ENCODE measurements at regions not wholly inside any gene's neighbourhood (a gene's known extent, or its start where the extent isn't known, plus 50 kb on each side); places are given as distances from the start of the nearest gene placed in this dataset.
A peak's percentile ranks its signal among the peaks of the same experiment; 100 is the strongest.

- WGBS, 2 donors = 76 to 82% methylated on average over 10 of the region's 10 CpGs
- H3K27ac ChIP-seq = no peak overlapping the region
- peak in 1 of 2 donors; percentile 13 for DNase-seq (ENCODE audit: low spot score in 2 of 2)
- H3K9me3 ChIP-seq = no peaks in the 10 kb centered on the region
- no peaks in the 10 kb centered on the region for H3K4me1 ChIP-seq
- no peaks in the 10 kb centered on the region for H3K27me3 ChIP-seq
- no peak overlapping the region for H3K4me3 ChIP-seq
- TF ChIP-seq POLR2A (IDR thresholded peaks at IDR 0.05) (no peak), EP300 (IDR thresholded peaks at IDR 0.05) (no peak)
- TF ChIP-seq, protein P1, sequence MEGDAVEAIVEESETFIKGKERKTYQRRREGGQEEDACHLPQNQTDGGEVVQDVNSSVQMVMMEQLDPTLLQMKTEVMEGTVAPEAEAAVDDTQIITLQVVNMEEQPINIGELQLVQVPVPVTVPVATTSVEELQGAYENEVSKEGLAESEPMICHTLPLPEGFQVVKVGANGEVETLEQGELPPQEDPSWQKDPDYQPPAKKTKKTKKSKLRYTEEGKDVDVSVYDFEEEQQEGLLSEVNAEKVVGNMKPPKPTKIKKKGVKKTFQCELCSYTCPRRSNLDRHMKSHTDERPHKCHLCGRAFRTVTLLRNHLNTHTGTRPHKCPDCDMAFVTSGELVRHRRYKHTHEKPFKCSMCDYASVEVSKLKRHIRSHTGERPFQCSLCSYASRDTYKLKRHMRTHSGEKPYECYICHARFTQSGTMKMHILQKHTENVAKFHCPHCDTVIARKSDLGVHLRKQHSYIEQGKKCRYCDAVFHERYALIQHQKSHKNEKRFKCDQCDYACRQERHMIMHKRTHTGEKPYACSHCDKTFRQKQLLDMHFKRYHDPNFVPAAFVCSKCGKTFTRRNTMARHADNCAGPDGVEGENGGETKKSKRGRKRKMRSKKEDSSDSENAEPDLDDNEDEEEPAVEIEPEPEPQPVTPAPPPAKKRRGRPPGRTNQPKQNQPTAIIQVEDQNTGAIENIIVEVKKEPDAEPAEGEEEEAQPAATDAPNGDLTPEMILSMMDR (IDR thresholded peaks at IDR 0.05) = no peak
- H3K36me3 ChIP-seq = no peaks in the 10 kb centered on the region
Measured at GRCh38 chr2:12649602-12650400, 66.9 kb upstream of the TRIB2 start.

DNA sequence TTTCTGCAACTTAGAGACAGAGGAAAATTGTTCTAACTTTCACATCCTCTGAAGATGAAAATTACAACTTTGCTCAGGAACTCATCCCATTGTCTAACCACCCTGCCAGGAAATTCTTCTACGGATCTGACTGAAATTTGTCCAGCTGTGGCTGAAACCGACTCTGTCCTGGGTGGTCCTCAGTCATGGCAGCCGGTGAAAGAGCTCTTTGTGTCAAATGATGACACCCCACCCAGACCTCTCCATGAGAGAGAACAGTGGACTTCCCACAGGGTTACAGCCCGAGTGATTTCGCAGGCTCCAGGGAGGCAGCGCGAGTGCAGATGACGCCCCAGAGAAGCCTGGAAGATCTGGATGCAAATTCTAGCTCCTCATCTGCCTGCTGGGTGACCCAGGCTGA lies 65.1 kb upstream of the TRIB2 start:
- Histone ChIP-seq H3K36me3 (no peaks in the 10 kb centered on the region), H3K4me3 (no peak overlapping the region), H3K27me3 (no peaks in the 10 kb centered on the region), H3K4me1 (no peaks in the 10 kb centered on the region), H3K27ac (no peak overlapping the region), H3K9me3 (no peaks in the 10 kb centered on the region)
- WGBS, 2 donors = 29 to 42% methylated on average over 8 of the region's 8 CpGs
- DNase-seq (ENCODE audit: low spot score in 2 of 2) = no peak
- TF ChIP-seq POLR2A (IDR thresholded peaks at IDR 0.05) = no peak
- TF ChIP-seq, protein P1 (IDR thresholded peaks at IDR 0.05) = no peak
- no peak for TF ChIP-seq EP300 (IDR thresholded peaks at IDR 0.05)

DNA sequence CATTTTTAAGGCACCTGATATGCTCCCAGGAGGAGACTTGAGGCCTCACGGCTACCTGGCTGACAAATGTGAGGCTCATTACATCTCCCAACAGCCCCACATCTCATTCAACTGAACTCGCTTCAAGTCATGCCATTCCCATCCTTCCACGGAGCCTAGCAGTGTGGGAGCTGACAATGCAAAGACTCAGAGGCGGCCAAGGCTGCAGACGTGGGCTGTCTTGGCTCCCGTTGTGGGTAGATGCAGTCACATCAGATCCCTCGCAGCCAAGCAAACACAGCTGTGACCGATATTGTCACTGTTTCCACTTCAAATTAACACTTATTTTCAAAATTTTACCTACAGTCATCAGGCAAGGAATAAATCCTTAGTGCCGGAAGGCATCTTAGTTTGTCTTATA lies 64.0 kb upstream of the TRIB2 start:
- peak in 1 of 2 donors; percentile 16 for DNase-seq (ENCODE audit: low spot score in 2 of 2)
- no peak overlapping the region for H3K4me3 ChIP-seq
- H3K27ac ChIP-seq = peak overlapping the region in 1 of 4 donors; percentile 45
- no peaks in the 10 kb centered on the region for H3K9me3 ChIP-seq
- 71 to 81% methylated on average over 9 of the region's 9 CpGs for WGBS, 2 donors
- no peaks in the 10 kb centered on the region for H3K4me1 ChIP-seq
- no peak for TF ChIP-seq EP300 (IDR thresholded peaks at IDR 0.05)
- no peak for TF ChIP-seq POLR2A (IDR thresholded peaks at IDR 0.05)
- TF ChIP-seq, protein P1 (IDR thresholded peaks at IDR 0.05) = no peak
- no peaks in the 10 kb centered on the region for H3K27me3 ChIP-seq
- no peaks in the 10 kb centered on the region for H3K36me3 ChIP-seq

DNA sequence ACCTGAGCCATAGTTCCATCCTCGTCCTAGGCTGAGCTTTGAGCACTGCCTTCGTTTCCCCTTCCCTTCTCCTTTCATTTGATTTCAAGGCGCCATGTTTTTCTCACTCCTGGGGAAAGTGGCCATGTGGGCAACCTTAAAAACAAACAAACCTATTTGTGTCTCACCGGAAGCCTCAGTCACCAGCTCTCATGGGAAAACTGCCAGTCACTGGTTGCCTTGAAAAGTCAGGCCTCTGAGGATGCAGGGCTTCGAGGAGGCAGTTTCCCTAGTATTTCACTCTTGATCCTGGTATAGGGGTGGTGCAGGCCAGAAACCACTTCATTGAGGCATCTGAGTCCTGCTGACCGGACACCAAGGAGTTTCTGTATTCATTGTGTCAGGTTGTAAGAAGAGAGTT lies 59.2 kb upstream of the TRIB2 start:
- TF ChIP-seq, protein P1 (IDR thresholded peaks at IDR 0.05) = no peak
- TF ChIP-seq POLR2A (IDR thresholded peaks at IDR 0.05) = no peak
- TF ChIP-seq EP300 (IDR thresholded peaks at IDR 0.05) = no peak
- H3K27me3 ChIP-seq = no peaks in the 10 kb centered on the region
- no peaks in the 10 kb centered on the region for H3K36me3 ChIP-seq
- no peaks in the 10 kb centered on the region for H3K4me1 ChIP-seq
- no peak overlapping the region for H3K27ac ChIP-seq
- DNase-seq (ENCODE audit: low spot score in 2 of 2) = no peak
- peaks cover 0 to 4% (median 0%) of the 10 kb centered on the region in 4 donors for H3K9me3 ChIP-seq
- 76 to 77% methylated on average over 6 of the region's 6 CpGs for WGBS, 2 donors
- no peak overlapping the region for H3K4me3 ChIP-seq

DNA sequence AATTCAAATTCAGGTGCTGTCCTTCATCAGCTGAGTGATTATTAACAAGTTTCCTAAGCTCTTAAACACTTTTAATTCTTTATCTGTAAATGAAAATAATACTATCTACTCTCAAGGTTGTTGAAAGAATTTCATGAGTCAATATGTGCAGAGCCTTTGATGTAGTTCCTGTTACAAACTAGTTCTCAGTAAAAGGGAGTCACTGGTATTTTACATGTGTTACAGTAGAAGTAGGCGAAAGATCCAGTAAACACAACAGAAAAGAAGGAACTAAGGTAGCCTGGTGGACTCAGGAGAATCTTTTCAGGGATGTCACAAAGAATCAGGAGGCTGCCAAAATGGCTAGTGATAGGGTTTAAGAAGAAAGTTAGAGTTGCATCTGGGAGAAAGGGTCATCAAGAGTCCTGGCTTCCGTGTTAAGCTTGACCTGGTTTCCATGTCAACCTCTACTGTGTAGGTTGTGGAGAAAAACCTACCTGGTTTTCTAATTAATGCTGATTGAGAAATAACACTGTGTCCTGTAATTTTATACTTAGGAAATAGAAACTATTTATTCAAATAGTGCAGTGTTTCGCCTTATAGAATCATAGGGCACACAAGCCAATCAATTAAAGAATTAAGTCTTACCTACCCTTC lies 58.3 kb upstream of the TRIB2 start:
- Histone ChIP-seq H3K36me3 (no peaks in the 10 kb centered on the region), H3K9me3 (peaks cover 0 to 4% (median 0%) of the 10 kb centered on the region in 4 donors), H3K4me1 (peaks cover 0 to 8% (median 0%) of the 10 kb centered on the region in 4 donors), H3K4me3 (no peak overlapping the region), H3K27me3 (no peaks in the 10 kb centered on the region), H3K27ac (no peak overlapping the region)
- no peak for DNase-seq (ENCODE audit: low spot score in 2 of 2)
- TF ChIP-seq POLR2A (IDR thresholded peaks at IDR 0.05) (no peak), EP300 (IDR thresholded peaks at IDR 0.05) (no peak)
- TF ChIP-seq, protein P1 (IDR thresholded peaks at IDR 0.05) = no peak
- 92 to 94% methylated on average over 3 of the region's 3 CpGs for WGBS, 2 donors

Data from tibial nerve (tissue), 4 donors.